GM23248 (cell line): ENCODE measurements at regions not wholly inside any gene's neighbourhood (a gene's known extent, or its start where the extent isn't known, plus 50 kb on each side); places are given as distances from the start of the nearest gene placed in this dataset.

Experiments
- EZH2 ChIP-seq: fragments of 200-600 bp; sonication (generic); IDR thresholded peaks from 2 replicates; pipeline ENCODE4 v1.6.1; 2018; ENCODE audit warnings: antibody characterized with exemption, mild to moderate bottlenecking; ENCODE audit not compliant: insufficient read depth, poor library complexity, severe bottlenecking
- EZH2phosphoT487 ChIP-seq: fragments of 200-600 bp; sonication (generic); IDR thresholded peaks from 2 replicates; pipeline ENCODE4 v1.6.1; 2018; ENCODE audit warnings: antibody characterized with exemption, moderate library complexity, mild to moderate bottlenecking, low read depth; ENCODE audit not compliant: insufficient read depth

- no peak for TF ChIP-seq EZH2
- no peak for TF ChIP-seq EZH2phosphoT487
Observed at GRCh38 chr1:178606839-178607238, 93.9 kb downstream of the TEX35 start.
